ENCODE measurements at regions not wholly inside any gene's neighbourhood (a gene's known extent, or its start where the extent isn't known, plus 50 kb on each side); places are given as distances from the start of the nearest gene placed in this dataset.

DNA sequence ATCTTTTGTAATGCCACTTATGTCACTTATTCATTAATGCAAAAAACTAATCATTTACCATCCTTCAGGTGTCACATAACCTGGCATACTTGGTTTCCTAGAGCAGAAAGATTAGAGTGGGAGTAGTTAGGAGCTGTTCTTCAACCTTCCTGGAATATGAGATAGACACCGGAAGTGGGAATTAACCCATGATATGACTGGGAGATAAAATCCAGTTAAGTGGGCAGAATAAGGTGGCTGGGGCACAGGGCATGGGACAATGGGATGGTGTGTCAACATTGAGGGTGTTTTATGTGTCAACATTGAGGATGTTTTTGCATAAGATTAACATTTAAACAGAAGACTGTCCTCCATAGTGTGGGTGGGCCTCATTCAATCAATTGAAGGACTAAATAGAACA, 94.3 kb upstream of the CBLB start:
- TF ChIP-seq CTCF (conservative IDR thresholded peaks at IDR 0.05) (no peak), ZFX (IDR thresholded peaks at IDR 0.05) (no peak)
